Small intestine (tissue), 7 donors: ENCODE measurements at regions not wholly inside any gene's neighbourhood (a gene's known extent, or its start where the extent isn't known, plus 50 kb on each side); places are given as distances from the start of the nearest gene placed in this dataset.

ENCODE experiments used
- DNase-seq, 2 donors: peaks; one replicate each; pipeline versions ENCODE4 v3.0.0 to v3.0.0-alpha.2; 2013
- FAIRE-seq: peaks from 2 replicates; lab custom pipeline; 2012; peaks lifted over from hg19 to GRCh38; lab: Jason Lieb, UNC
- H3K27ac ChIP-seq, 3 donors: one replicate each; pipeline ENCODE4 v1.5.1; 2013; ENCODE audit warnings: low read length in 2 of 3, mild to moderate bottlenecking in 2 of 3, control low read depth in 1 of 3, inconsistent platforms in 1 of 3, low read depth in 1 of 3, moderate library complexity in 1 of 3
- H3K27me3 ChIP-seq, 3 donors: one replicate each; pipeline ENCODE4 v1.6.1; 2013; ENCODE audit warnings: low read length in 3 of 3, inconsistent platforms in 1 of 3; ENCODE audit not compliant: control insufficient read depth in 3 of 3, insufficient read depth in 3 of 3
- H3K36me3 ChIP-seq, 3 donors: one replicate each; pipeline ENCODE4 v1.6.1; 2013; ENCODE audit warnings: low read length in 3 of 3, inconsistent platforms in 1 of 3, low read depth in 1 of 3, mild to moderate bottlenecking in 1 of 3, moderate library complexity in 1 of 3; ENCODE audit not compliant: control insufficient read depth in 3 of 3, insufficient read depth in 2 of 3
- H3K4me1 ChIP-seq, 3 donors: one replicate each; pipeline ENCODE4 v1.6.1; 2013; ENCODE audit warnings: low read length in 2 of 3, inconsistent platforms in 1 of 3, low read depth in 1 of 3, mild to moderate bottlenecking in 1 of 3, moderate library complexity in 1 of 3; ENCODE audit not compliant: control insufficient read depth in 3 of 3, insufficient read depth in 2 of 3
- H3K4me3 ChIP-seq, 3 donors: one replicate each; pipeline ENCODE4 v1.5.1; 2013; ENCODE audit warnings: low read length in 3 of 3, control low read depth in 1 of 3, inconsistent platforms in 1 of 3, low read depth in 1 of 3, mild to moderate bottlenecking in 1 of 3, moderate library complexity in 1 of 3
- H3K9me3 ChIP-seq, 2 donors: one replicate each; pipeline ENCODE4 v1.6.1; 2013; ENCODE audit warnings: low read depth in 1 of 2, low read length in 1 of 2; ENCODE audit not compliant: control insufficient read depth in 2 of 2, insufficient read depth in 1 of 2
- WGBS, 3 donors: extraction: QIAGEN DNeasy Blood & Tissue Kit; methylation state at CpG; one replicate each; pipeline ENCODE4 v1.1.7; 2013; 5-methylcytosine and 5-hydroxymethylcytosine counted together
- donor health status: healthy with polysubstance abuse.
- donor health status: control.
- donor health status: control.
- donor health status: Bipolar disorder and iron deficiency.
- donor health status: healthy.

DNA sequence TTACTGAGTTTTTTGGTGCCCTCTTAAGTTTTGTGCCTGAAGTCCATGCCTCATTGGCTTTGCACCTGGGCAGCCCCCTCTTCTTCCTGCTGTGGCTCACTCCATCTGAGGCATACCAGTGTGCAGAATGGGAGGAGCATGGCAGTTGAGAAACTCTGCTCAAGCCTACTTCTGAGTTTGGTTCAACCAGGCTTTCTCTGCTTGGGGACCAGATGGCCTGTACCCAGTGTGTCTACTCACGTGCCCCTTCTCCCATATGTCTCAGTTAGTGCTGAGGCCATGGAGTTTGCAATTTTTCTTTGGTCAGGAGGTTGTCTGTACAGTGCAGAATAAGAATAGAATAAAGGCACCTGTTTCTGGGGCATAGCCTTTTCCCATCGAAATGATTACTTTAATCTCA, 383.3 kb upstream of the DDHD1 start:
- Histone ChIP-seq H3K27ac (no peak overlapping the region), H3K36me3 (no peaks in the 10 kb centered on the region), H3K9me3 (no peaks in the 10 kb centered on the region), H3K27me3 (no peaks in the 10 kb centered on the region), H3K4me3 (no peak overlapping the region), H3K4me1 (peaks cover 0 to 2% (median 0%) of the 10 kb centered on the region in 3 donors)
- no peak for FAIRE-seq
- DNase-seq, result no peak
- 75 to 88% (median 87%) methylated on average over 2 of the region's 2 CpGs for WGBS, 3 donors

DNA sequence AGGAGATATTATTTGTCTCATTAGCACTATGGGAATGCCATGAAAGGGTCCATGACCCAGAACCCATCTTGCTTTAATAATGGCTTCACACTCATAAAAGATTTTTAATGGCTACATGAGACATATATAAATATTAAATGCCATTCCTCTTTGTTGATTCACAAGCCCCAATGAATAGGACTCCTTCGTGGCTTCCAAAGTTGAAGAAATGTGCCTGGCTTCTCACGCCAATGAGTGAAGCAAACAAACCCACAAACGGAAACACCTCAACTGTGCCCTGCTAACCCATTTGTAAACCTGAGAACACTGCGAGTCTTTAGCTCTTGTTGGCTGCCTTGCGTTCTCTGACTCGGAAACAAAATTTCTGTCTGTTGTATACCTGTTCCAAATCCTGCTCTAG, 381.7 kb upstream of the DDHD1 start:
- WGBS, 3 donors, result 83 to 89% (median 87%) methylated on average over 6 of the region's 6 CpGs
- no peaks in the 10 kb centered on the region for H3K27me3 ChIP-seq
- H3K27ac ChIP-seq, result no peak overlapping the region
- no peaks in the 10 kb centered on the region for H3K9me3 ChIP-seq
- DNase-seq, result no peak
- no peak for FAIRE-seq
- H3K36me3 ChIP-seq, result no peaks in the 10 kb centered on the region
- peaks cover 0 to 5% (median 0%) of the 10 kb centered on the region in 3 donors for H3K4me1 ChIP-seq
- H3K4me3 ChIP-seq, result no peak overlapping the region

DNA sequence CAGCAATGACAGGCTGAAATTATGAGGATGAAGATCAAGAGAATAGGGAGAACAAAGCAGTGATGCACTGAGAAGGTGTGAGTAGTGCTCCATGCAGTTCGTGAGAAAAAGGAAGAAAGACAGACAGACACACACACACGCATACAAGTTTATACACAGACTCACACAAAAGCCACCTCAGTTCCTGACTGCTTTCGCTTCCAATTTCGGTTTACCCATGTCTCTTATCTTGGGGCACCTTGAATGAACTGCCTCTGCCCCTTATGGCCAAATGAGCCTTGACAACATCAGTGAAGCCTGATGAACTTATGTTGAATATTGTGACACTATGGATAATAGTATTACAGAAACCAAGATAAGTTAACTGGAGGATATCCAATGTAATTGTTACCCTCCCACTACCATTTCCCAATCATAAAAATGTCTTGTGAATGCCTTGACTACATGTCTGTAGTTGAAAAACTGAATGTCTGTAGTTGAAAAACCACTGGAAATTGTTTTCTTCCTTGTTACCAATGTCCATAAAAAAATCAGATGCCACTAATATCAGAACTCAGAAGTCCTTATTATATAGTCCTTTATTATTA, 380.4 kb upstream of the DDHD1 start:
- WGBS, 3 donors, result 48 to 56% (median 56%) methylated on average over 4 of the region's 4 CpGs

DNA sequence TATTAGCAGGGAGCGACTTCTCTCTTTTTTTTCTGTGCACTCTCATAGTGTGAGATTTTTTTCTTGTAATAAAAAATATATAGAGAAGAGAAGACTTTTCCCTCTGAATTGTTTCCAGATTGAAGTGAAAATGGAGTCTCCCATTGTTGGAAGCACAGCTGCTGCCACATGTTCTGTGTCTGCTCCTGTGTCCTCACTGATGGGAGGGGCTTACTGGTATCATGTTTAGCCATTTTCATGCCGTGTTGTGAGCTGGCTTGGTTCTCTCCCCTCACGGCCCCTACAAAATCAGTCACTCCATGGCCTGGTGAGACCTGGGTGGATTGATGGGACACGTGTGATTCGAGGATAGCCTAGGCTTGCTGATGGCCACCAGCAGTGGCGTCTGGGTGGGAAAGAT, 379.7 kb upstream of the DDHD1 start:
- Histone ChIP-seq H3K27me3 (no peaks in the 10 kb centered on the region), H3K27ac (no peak overlapping the region), H3K4me1 (peaks cover 0 to 5% (median 0%) of the 10 kb centered on the region in 3 donors), H3K36me3 (no peaks in the 10 kb centered on the region), H3K4me3 (no peak overlapping the region), H3K9me3 (no peaks in the 10 kb centered on the region)
- DNase-seq (no peak), FAIRE-seq (no peak)
- WGBS, 3 donors, result 73 to 81% (median 75%) methylated on average over 6 of the region's 6 CpGs

More for the DNA sequence above, 380.4 kb upstream of the DDHD1 start:
- Histone ChIP-seq H3K36me3 (no peaks in the 10 kb centered on the region), H3K27ac (no peak overlapping the region), H3K4me3 (no peak overlapping the region), H3K4me1 (peaks cover 0 to 5% (median 0%) of the 10 kb centered on the region in 3 donors), H3K27me3 (no peaks in the 10 kb centered on the region), H3K9me3 (no peaks in the 10 kb centered on the region)
- FAIRE-seq (no peak), DNase-seq (no peak)

DNA sequence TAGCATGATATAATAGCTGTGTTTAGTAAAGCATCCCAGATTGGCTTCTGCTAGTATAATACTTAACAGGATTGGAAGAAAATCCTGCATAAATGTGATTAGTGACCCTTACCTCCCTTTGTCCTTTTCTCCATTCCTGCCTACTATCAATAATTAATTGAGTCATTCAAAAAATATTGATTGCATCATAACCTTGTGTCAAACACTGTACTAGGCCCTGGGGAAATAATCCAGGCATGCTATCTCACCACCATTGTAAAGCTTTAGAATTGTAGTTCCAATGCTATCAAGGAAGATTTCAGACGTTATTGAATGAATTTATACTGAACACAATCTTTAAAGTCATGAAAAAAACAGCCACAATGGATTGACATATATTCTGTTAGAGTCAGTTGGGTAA, 378.6 kb upstream of the DDHD1 start:
- 6 to 40% (median 23%) methylated on average over 1 of the region's 1 CpG for WGBS, 3 donors
- Histone ChIP-seq H3K9me3 (no peaks in the 10 kb centered on the region), H3K36me3 (no peaks in the 10 kb centered on the region), H3K4me1 (peaks cover 0 to 5% (median 0%) of the 10 kb centered on the region in 3 donors), H3K4me3 (no peak overlapping the region), H3K27ac (no peak overlapping the region), H3K27me3 (no peaks in the 10 kb centered on the region)
- FAIRE-seq (no peak), DNase-seq (no peak)

DNA sequence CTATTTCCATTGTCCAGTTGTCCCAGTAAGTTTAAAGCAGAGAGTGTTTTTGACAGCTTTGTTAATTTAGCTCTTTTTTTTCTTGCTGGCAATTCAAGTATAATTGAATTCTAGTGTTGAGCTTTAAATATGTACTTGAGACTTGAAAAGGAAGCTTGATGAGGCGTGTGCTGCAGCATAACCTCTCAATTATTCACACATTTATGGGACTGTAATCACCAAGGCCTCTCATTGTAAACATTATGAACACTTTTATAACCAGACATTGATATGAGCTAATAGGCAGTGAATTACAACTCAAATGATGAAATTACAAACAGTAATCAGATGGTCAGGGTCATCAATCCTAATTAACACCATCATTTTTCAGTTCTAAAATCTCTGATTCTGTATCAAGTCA, 378.0 kb upstream of the DDHD1 start:
- Histone ChIP-seq H3K4me1 (peaks cover 0 to 5% (median 0%) of the 10 kb centered on the region in 3 donors), H3K27ac (no peak overlapping the region), H3K9me3 (no peaks in the 10 kb centered on the region), H3K36me3 (no peaks in the 10 kb centered on the region), H3K4me3 (no peak overlapping the region), H3K27me3 (no peaks in the 10 kb centered on the region)
- 13 to 37% (median 30%) methylated on average over 1 of the region's 1 CpG for WGBS, 3 donors
- peak; percentile 43 to 50 for DNase-seq
- no peak for FAIRE-seq

DNA sequence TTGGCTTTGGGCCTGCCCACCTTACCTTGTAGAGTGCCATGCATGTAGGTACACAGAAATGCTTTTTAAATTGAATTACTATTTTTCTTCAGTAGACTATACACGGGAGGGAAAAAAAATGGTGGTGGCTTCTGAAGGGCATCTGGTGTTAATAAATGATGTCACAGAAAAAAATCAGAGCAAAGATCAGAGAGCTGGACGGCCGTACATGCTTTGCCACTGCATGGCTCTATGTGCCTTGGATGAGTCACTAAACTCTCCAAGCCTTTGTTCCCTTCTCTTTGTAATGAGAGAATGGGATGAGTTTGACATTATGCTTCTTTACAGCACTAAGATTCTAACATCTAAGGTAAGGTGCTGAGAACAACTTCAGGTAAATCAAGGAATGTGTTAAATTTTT, 376.4 kb upstream of the DDHD1 start:
- Histone ChIP-seq H3K27me3 (no peaks in the 10 kb centered on the region), H3K9me3 (no peaks in the 10 kb centered on the region), H3K4me3 (no peak overlapping the region), H3K36me3 (no peaks in the 10 kb centered on the region), H3K4me1 (peaks cover 0 to 5% (median 0%) of the 10 kb centered on the region in 3 donors), H3K27ac (no peak overlapping the region)
- FAIRE-seq (no peak), DNase-seq (no peak)
- 70 to 86% (median 71%) methylated on average over 3 of the region's 3 CpGs for WGBS, 3 donors

DNA sequence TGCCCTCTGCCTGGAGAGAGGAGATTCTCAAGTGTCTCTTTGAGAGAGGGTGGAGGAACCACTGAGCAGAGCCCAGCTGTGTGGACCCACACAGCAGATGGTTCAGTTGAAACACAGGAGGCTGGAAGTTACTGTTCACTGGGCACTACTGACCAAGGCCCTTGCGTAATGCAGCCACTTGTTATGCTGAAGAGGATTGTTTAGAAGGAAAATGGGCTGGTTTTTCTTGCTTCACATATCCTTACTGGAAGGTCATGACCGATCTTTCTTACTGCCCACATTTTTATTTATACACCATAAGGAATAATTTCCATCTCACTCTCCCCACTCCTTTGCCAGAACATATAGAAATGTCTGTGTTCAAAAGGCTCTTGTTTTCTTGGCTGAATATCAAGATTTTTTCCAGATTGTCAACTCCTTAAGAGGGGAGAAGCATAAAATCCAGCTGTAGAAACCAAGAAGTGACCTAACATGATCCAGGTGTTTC, 375.1 kb upstream of the DDHD1 start:
- no peak for FAIRE-seq
- peak overlapping the region in 1 of 3 donors; percentile 35 for H3K27ac ChIP-seq
- DNase-seq, result no peak

DNA sequence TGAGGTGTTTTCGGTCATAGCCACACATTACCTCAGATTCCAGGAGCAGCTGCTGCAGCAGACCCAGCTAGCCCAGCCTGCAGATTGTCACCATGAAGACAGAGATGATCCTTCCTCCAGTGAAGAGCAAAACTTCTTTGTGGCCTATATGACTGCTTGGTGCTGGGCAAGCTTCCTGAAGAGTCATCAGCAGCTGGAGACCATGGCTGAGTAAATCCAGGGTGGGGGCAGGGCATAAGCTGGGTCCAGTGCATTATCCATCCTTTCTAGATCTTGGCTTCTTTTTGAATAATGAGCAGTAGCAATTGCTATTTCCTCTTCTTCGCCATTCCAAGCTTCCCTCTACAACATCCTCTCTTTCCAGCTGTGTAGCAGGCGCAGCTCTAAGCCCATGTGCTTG, 373.1 kb upstream of the DDHD1 start:
- DNase-seq (no peak), FAIRE-seq (no peak)
- Histone ChIP-seq H3K27me3 (no peaks in the 10 kb centered on the region), H3K36me3 (no peaks in the 10 kb centered on the region), H3K4me1 (peaks cover 0 to 5% (median 0%) of the 10 kb centered on the region in 3 donors), H3K27ac (peak overlapping the region in 1 of 3 donors; percentile 28), H3K4me3 (no peak overlapping the region), H3K9me3 (no peaks in the 10 kb centered on the region)
- 59 to 72% (median 61%) methylated on average over 3 of the region's 3 CpGs for WGBS, 3 donors

More for the DNA sequence above, 375.1 kb upstream of the DDHD1 start:
- Histone ChIP-seq H3K4me3 (no peak overlapping the region), H3K4me1 (peaks cover 0 to 5% (median 0%) of the 10 kb centered on the region in 3 donors), H3K36me3 (no peaks in the 10 kb centered on the region), H3K27me3 (no peaks in the 10 kb centered on the region), H3K9me3 (no peaks in the 10 kb centered on the region)
- WGBS, 3 donors, result 74 to 92% (median 85%) methylated on average over 2 of the region's 2 CpGs
